ENCODE measurements at regions not wholly inside any gene's neighbourhood (a gene's known extent, or its start where the extent isn't known, plus 50 kb on each side); places are given as distances from the start of the nearest gene placed in this dataset.

- H4K20me1 ChIP-seq (ENCODE audit: insufficient read depth, low read length), result no peaks in the 10 kb centered on the region
- DNase-seq (no peak), ATAC-seq (ENCODE audit: insufficient read depth, low read depth) (no peak)
- no peak overlapping the region for H2AFZ ChIP-seq (ENCODE audit: low read depth, low read length)
- H3K4me2 ChIP-seq (ENCODE audit: insufficient read depth, low read length), result no peak overlapping the region; the same call in 1 of the 2 replicates
- no peak overlapping the region for H3K4me3 ChIP-seq (ENCODE audit: low read depth in 1 of 2, low read length in 2 of 2)
- TF ChIP-seq CTCF (IDR thresholded peaks at IDR 0.05; ENCODE audit: borderline replicate concordance, extremely low read depth, low read length, poor library complexity, severe bottlenecking), result no peak
- TF ChIP-seq EZH2 (IDR thresholded peaks at IDR 0.05; ENCODE audit: borderline replicate concordance, low read depth, low read length, severe bottlenecking), result no peak
- peaks cover 63% of the 10 kb centered on the region for H3K4me1 ChIP-seq (ENCODE audit: insufficient read depth, low read length)
- H3K79me2 ChIP-seq (ENCODE audit: insufficient read depth, low read length), result no peaks in the 10 kb centered on the region
- H3K27me3 ChIP-seq (ENCODE audit: insufficient read depth, low read length, poor library complexity), result no peaks in the 10 kb centered on the region
- no peaks in the 10 kb centered on the region for H3K9me3 ChIP-seq (ENCODE audit: insufficient read depth, low read length, severe bottlenecking)
- peak overlapping the region; percentile 86 for H3K27ac ChIP-seq (ENCODE audit: low read length)
- no peaks in the 10 kb centered on the region for H3K36me3 ChIP-seq (ENCODE audit: insufficient read depth, low read length)
- no peak overlapping the region for H3K9ac ChIP-seq (ENCODE audit: low read depth, low read length)
These were observed 521.9 kb downstream of the PTPRC start for GRCh38 chr1:199160521-199161318.

DNA sequence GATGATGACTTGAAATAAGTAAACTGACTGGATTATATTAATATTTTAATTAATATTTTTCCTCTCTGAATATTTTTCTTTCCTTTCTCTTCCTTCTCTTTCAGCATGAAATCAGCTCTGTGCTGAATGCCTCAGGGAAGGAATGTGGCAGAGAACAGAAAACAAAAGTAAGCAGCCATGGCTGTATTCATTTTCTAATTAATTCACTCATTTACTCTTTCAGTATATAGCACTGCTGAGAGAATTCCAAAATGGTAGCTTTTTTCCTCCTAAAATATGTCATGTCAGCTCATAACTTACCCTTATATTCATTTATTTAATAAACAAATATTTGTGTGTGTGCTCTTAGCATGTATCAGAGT lies 522.5 kb downstream of the PTPRC start:
- Histone ChIP-seq H3K4me2 (ENCODE audit: insufficient read depth, low read length) (peak overlapping the region; percentile 44), H3K79me2 (ENCODE audit: insufficient read depth, low read length) (no peaks in the 10 kb centered on the region), H3K27me3 (ENCODE audit: insufficient read depth, low read length, poor library complexity) (no peaks in the 10 kb centered on the region), H2AFZ (ENCODE audit: low read depth, low read length) (peak overlapping the region; percentile 65; the same call in 1 of the 2 replicates), H3K9ac (ENCODE audit: low read depth, low read length) (peak overlapping the region; percentile 8), H3K36me3 (ENCODE audit: insufficient read depth, low read length) (no peaks in the 10 kb centered on the region), H4K20me1 (ENCODE audit: insufficient read depth, low read length) (no peaks in the 10 kb centered on the region), H3K27ac (ENCODE audit: low read length) (peak overlapping the region; percentile 86), H3K4me1 (ENCODE audit: insufficient read depth, low read length) (peaks cover 65% of the 10 kb centered on the region), H3K4me3 (ENCODE audit: low read depth in 1 of 2, low read length in 2 of 2) (no peak overlapping the region; a peak in 1 of 4 replicates), H3K9me3 (ENCODE audit: insufficient read depth, low read length, severe bottlenecking) (no peaks in the 10 kb centered on the region)
- DNase-seq (no peak), ATAC-seq (ENCODE audit: insufficient read depth, low read depth) (no peak)
- TF ChIP-seq EZH2 (IDR thresholded peaks at IDR 0.05; ENCODE audit: borderline replicate concordance, low read depth, low read length, severe bottlenecking) (no peak), CTCF (IDR thresholded peaks at IDR 0.05; ENCODE audit: borderline replicate concordance, extremely low read depth, low read length, poor library complexity, severe bottlenecking) (no peak)

- Histone ChIP-seq H3K4me2 (ENCODE audit: insufficient read depth, low read length) (peak overlapping the region; percentile 44), H3K27ac (ENCODE audit: low read length) (peak overlapping the region; percentile 86)
These were observed 523.0 kb downstream of the PTPRC start for GRCh38 chr1:199161766-199162303.

More at GRCh38 chr1:199161766-199162303, 523.0 kb downstream of the PTPRC start:
- Histone ChIP-seq H3K79me2 (ENCODE audit: insufficient read depth, low read length) (no peaks in the 10 kb centered on the region), H3K9me3 (ENCODE audit: insufficient read depth, low read length, severe bottlenecking) (no peaks in the 10 kb centered on the region), H3K27me3 (ENCODE audit: insufficient read depth, low read length, poor library complexity) (no peaks in the 10 kb centered on the region), H2AFZ (ENCODE audit: low read depth, low read length) (peak overlapping the region; percentile 65), H3K36me3 (ENCODE audit: insufficient read depth, low read length) (no peaks in the 10 kb centered on the region), H4K20me1 (ENCODE audit: insufficient read depth, low read length) (no peaks in the 10 kb centered on the region), H3K4me3 (ENCODE audit: low read depth in 1 of 2, low read length in 2 of 2) (peak overlapping the region in 1 of 2 experiments; percentile 4; a peak in 2 of 4 replicates), H3K9ac (ENCODE audit: low read depth, low read length) (peak overlapping the region; percentile 8), H3K4me1 (ENCODE audit: insufficient read depth, low read length) (peaks cover 65% of the 10 kb centered on the region)
- peak; percentile 65 for ATAC-seq (ENCODE audit: insufficient read depth, low read depth)
- no peak for TF ChIP-seq CTCF (IDR thresholded peaks at IDR 0.05; ENCODE audit: borderline replicate concordance, extremely low read depth, low read length, poor library complexity, severe bottlenecking)
- TF ChIP-seq EZH2 (IDR thresholded peaks at IDR 0.05; ENCODE audit: borderline replicate concordance, low read depth, low read length, severe bottlenecking), result no peak
- peak; percentile 68 for DNase-seq

Measured in DND-41 (cell line).